ENCODE measurements at regions not wholly inside any gene's neighbourhood (a gene's known extent, or its start where the extent isn't known, plus 50 kb on each side); places are given as distances from the start of the nearest gene placed in this dataset.

GRCh38 chr3:127422663-127423375 lies 135.0 kb upstream of the PRR20G start:
- no peaks in the 10 kb centered on the region for H4K20me1 ChIP-seq (replicated peaks; ENCODE audit: control insufficient read depth, extremely low read depth, insufficient read depth, low read length)
- H3K27me3 ChIP-seq (ENCODE audit: control insufficient read depth in 2 of 2, insufficient read depth in 2 of 2, low read length in 2 of 2), result peaks cover 8 to 12% of the 10 kb centered on the region in 2 experiments
- FAIRE-seq (no peak), DNase-seq (ENCODE audit: low read depth, low spot score) (no peak)
- no peak overlapping the region for H3K27ac ChIP-seq (ENCODE audit: insufficient read depth, low read depth, low read length)
- H3K4me2 ChIP-seq (ENCODE audit: insufficient read depth, low read length), result no peak overlapping the region
- ChIA-PET POLR2A (no interaction called here), CTCF (interaction anchor here (1.4 kb wide), 1 partner anchor 8 kb away, joined by 3 read pairs; no protein-coding TSS in a partner anchor)
- dilution Hi-C loops (cut with MboI; ENCODE audit: extremely low pct_ligation_motif_present, low sequenced_read_pairs), result no loop called here
- no peaks in the 10 kb centered on the region for H3K9me1 ChIP-seq (replicated peaks; ENCODE audit: control insufficient read depth, extremely low read depth, insufficient read depth, low read length)
- no peaks in the 10 kb centered on the region for H3K4me1 ChIP-seq (ENCODE audit: control insufficient read depth, extremely low read depth, insufficient read depth, low read length)
- no TSS peak for BruUV-seq (replicated peaks)
- H3K79me2 ChIP-seq (ENCODE audit: control insufficient read depth, insufficient read depth, low read length), result no peaks in the 10 kb centered on the region
- TF ChIP-seq EZH2 (IDR thresholded peaks at IDR 0.05; ENCODE audit: borderline replicate concordance, low read depth, low read length, severe bottlenecking) (no peak), JUN (IDR thresholded peaks at IDR 0.05; ENCODE audit: borderline replicate concordance, insufficient read depth, insufficient read length, low read depth) (no peak), FOS (IDR thresholded peaks at IDR 0.05; ENCODE audit: borderline replicate concordance, insufficient read depth, low read length) (no peak), MYC (IDR thresholded peaks at IDR 0.05; ENCODE audit: low read depth, low read length) (no peak), MAX (IDR thresholded peaks at IDR 0.05; ENCODE audit: insufficient read depth, insufficient read length) (no peak), CTCF (IDR thresholded peaks at IDR 0.05; ENCODE audit: extremely low read depth in 1 of 2, insufficient read depth in 1 of 2, low read depth in 1 of 2, low read length in 2 of 2) (no peak), POLR2A (IDR thresholded peaks at IDR 0.05; ENCODE audit: low read depth, low read length) (no peak), POLR2AphosphoS5 (IDR thresholded peaks at IDR 0.05; ENCODE audit: insufficient read depth, low read depth, low read length) (no peak), GATA2 (IDR thresholded peaks at IDR 0.05; ENCODE audit: insufficient read depth, insufficient read length, low read depth, low read length) (no peak)
- H3K9me3 ChIP-seq (replicated peaks; ENCODE audit: control insufficient read depth, insufficient read depth, low read length), result no peaks in the 10 kb centered on the region
- H3K36me3 ChIP-seq (ENCODE audit: control insufficient read depth in 2 of 2, extremely low read depth in 1 of 2, insufficient read depth in 2 of 2, low read length in 2 of 2), result no peaks in the 10 kb centered on the region
- H2AFZ ChIP-seq (ENCODE audit: low read depth, low read length), result no peak overlapping the region
- no peak overlapping the region for H3K4me3 ChIP-seq (replicated peaks in 1 of 3; ENCODE audit: insufficient read depth in 1 of 3, low read depth in 1 of 3, low read length in 3 of 3)
- no peak overlapping the region for H3K9ac ChIP-seq (replicated peaks; ENCODE audit: extremely low read depth, insufficient read depth, low read length)
- intact Hi-C loops (cut with micrococcal nuclease), result no loop called here

All from endothelial cell of umbilical vein (primary cell).